ENCODE measurements at regions not wholly inside any gene's neighbourhood (a gene's known extent, or its start where the extent isn't known, plus 50 kb on each side); places are given as distances from the start of the nearest gene placed in this dataset.

- DNase-seq (ENCODE audit: low read depth), result no peak
- H3K4me3 ChIP-seq (ENCODE audit: low read depth, low read length), result no peak overlapping the region
- no peak for TF ChIP-seq POLR2A (IDR thresholded peaks at IDR 0.05; ENCODE audit: extremely low read depth, insufficient read length)
These were observed 222.8 kb downstream of the ADAMTS9 start for GRCh38 chr3:64464955-64465354.

GRCh38 chr3:64463981-64464380, 223.8 kb downstream of the ADAMTS9 start:
- TF ChIP-seq CTCF (IDR thresholded peaks at IDR 0.05; ENCODE audit: low read depth, low read length), result no peak
- TF ChIP-seq MYC (IDR thresholded peaks at IDR 0.05; ENCODE audit: low read depth, low read length), result no peak
- TF ChIP-seq, protein P1, sequence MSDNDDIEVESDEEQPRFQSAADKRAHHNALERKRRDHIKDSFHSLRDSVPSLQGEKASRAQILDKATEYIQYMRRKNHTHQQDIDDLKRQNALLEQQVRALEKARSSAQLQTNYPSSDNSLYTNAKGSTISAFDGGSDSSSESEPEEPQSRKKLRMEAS (IDR thresholded peaks at IDR 0.05; ENCODE audit: low read depth, low read length), result no peak
- no peak for TF ChIP-seq POLR2A (IDR thresholded peaks at IDR 0.05; ENCODE audit: extremely low read depth, insufficient read length)
- no peak overlapping the region for H3K4me3 ChIP-seq (ENCODE audit: low read depth, low read length)
- no peak for DNase-seq (ENCODE audit: low read depth)

GRCh38 chr3:64462203-64462602, 225.6 kb downstream of the ADAMTS9 start:
- H3K4me3 ChIP-seq (ENCODE audit: low read depth, low read length), result no peak overlapping the region
- DNase-seq (ENCODE audit: low read depth), result no peak

GRCh38 chr3:64460877-64461276, 226.9 kb downstream of the ADAMTS9 start:
- TF ChIP-seq, protein P1 (IDR thresholded peaks at IDR 0.05; ENCODE audit: low read depth, low read length), result no peak
- TF ChIP-seq POLR2A (IDR thresholded peaks at IDR 0.05; ENCODE audit: extremely low read depth, insufficient read length) (no peak), CTCF (IDR thresholded peaks at IDR 0.05; ENCODE audit: low read depth, low read length) (no peak), MYC (IDR thresholded peaks at IDR 0.05; ENCODE audit: low read depth, low read length) (no peak)
- no peak for DNase-seq (ENCODE audit: low read depth)

More at GRCh38 chr3:64462203-64462602, 225.6 kb downstream of the ADAMTS9 start:
- TF ChIP-seq, protein P1 (IDR thresholded peaks at IDR 0.05; ENCODE audit: low read depth, low read length), result no peak
- TF ChIP-seq POLR2A (IDR thresholded peaks at IDR 0.05; ENCODE audit: extremely low read depth, insufficient read length) (no peak), MYC (IDR thresholded peaks at IDR 0.05; ENCODE audit: low read depth, low read length) (no peak), CTCF (IDR thresholded peaks at IDR 0.05; ENCODE audit: low read depth, low read length) (no peak)

DNA sequence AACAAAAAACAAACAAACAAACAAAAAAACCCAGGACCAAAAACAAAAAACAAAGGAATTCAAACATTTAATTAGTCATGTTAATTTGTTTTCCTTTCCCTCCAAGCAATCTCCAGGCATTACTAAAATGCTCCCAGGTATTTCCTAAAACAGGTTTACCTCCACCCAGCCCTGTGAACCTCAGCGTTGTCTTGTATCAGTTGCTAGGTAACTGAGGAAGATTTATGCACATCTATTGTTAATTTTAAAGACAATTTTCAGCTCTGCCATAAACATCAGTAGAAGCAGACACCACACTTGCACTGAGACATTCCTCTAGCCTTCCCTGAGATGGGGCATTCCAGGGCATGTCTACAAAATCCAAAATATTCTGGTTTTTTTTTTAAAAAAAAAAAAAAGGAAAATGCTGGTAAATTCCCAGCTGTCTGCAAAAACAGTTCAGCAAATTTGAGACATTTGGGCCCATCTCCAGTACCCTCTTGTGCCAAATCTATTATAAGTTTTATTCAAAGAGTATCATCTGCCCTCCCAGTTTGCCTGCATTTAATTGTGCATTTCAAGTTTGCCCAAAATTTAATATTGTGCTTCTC, 227.6 kb downstream of the ADAMTS9 start:
- no peak overlapping the region for H3K4me3 ChIP-seq (ENCODE audit: low read depth, low read length)
- TF ChIP-seq, protein P1 (IDR thresholded peaks at IDR 0.05; ENCODE audit: low read depth, low read length), result no peak
- no peak for TF ChIP-seq MYC (IDR thresholded peaks at IDR 0.05; ENCODE audit: low read depth, low read length)
- no peak for TF ChIP-seq CTCF (IDR thresholded peaks at IDR 0.05; ENCODE audit: low read depth, low read length)
- TF ChIP-seq POLR2A (IDR thresholded peaks at IDR 0.05; ENCODE audit: extremely low read depth, insufficient read length), result no peak
- no peak for DNase-seq (ENCODE audit: low read depth)

More at GRCh38 chr3:64460877-64461276, 226.9 kb downstream of the ADAMTS9 start:
- no peak overlapping the region for H3K4me3 ChIP-seq (ENCODE audit: low read depth, low read length)

DNA sequence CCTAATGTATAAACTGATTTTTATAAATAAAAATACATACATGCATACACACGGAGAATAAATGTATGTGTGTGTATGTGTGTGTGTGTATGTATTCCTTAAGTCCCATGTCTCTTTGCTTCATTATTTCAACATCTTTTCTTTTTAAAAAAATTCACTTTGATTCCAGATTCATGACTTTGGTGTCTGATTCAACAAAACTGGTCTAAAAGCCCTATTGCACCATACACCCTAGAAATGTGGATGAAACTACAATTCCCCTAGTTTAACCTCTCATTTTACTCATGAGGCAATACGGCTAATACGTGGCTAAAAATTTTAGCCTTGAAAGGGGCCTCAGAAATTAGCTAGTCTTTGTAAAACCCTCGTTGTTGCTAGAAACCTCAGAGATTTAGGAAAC, 228.1 kb downstream of the ADAMTS9 start:
- no peak overlapping the region for H3K4me3 ChIP-seq (ENCODE audit: low read depth, low read length)
- no peak for DNase-seq (ENCODE audit: low read depth)
- TF ChIP-seq CTCF (IDR thresholded peaks at IDR 0.05; ENCODE audit: low read depth, low read length) (no peak), MYC (IDR thresholded peaks at IDR 0.05; ENCODE audit: low read depth, low read length) (no peak), POLR2A (IDR thresholded peaks at IDR 0.05; ENCODE audit: extremely low read depth, insufficient read length) (no peak)
- TF ChIP-seq, protein P1 (IDR thresholded peaks at IDR 0.05; ENCODE audit: low read depth, low read length), result no peak
